HCT116 (cell line): ENCODE measurements at regions not wholly inside any gene's neighbourhood (a gene's known extent, or its start where the extent isn't known, plus 50 kb on each side); places are given as distances from the start of the nearest gene placed in this dataset.

ENCODE experiments used
- ATAC-seq: fragments of 200-7000 bp; cut with Tn5 transposase; 2 replicates; pipeline ENCODE4 v1.9.1; 2020; ENCODE audit warnings: mild to moderate bottlenecking, moderate library complexity
- BruUV-seq: library from RNA; stranded (reverse); fragments of 400-500 nt; replicated peaks from 2 replicates; lab custom pipeline; 2021; lab: Mats Ljungman, UMichigan
- CTCF ChIA-PET: fragments of 300-600 bp; sonication (Branson Sonifier 250); formaldehyde crosslinking; loops from one replicate; lab custom pipeline; 2021; ENCODE audit warnings: antibody characterized with exemption; lab: Charles Lee
- POLR2A ChIA-PET: fragments of 300-600, 350-600 bp; sonication (Branson Sonifier 250); formaldehyde crosslinking; loops from one replicate; lab custom pipeline; 2021; ENCODE audit warnings: antibody characterized with exemption; lab: Charles Lee
- RAD21 ChIA-PET, 2 experiments: fragments of 300-600 bp; sonication (Branson Sonifier 250); formaldehyde crosslinking; loops; one replicate each; lab custom pipeline; 2023; ENCODE audit warnings: low total read pairs in 2 of 2; ENCODE audit not compliant: uncharacterized antibody in 2 of 2, unreplicated experiment in 2 of 2, low non-redundant PET in 1 of 2; lab: Charles Lee
- DNase-seq: peaks from one replicate; pipeline ENCODE4 v3.0.0-alpha.2; 2010; ENCODE audit warnings: low read depth, low spot score
- H2AFZ ChIP-seq: fragments of 200-600 bp; shearing (Covaris generic), sonication (generic); 2 replicates; pipeline ENCODE4 v1.6.1; 2017; ENCODE audit warnings: low read depth, mixed run types, mixed read lengths, antibody characterized with exemption, low read length; ENCODE audit not compliant: poor library complexity, severe bottlenecking
- H3K27ac ChIP-seq: 2 replicates; pipeline ENCODE4 v1.5.1; 2012; ENCODE audit warnings: low read depth, low read length
- H3K27me3 ChIP-seq: fragments of 200-600 bp; sonication (generic); 2 replicates; pipeline ENCODE4 v1.6.1; 2016; ENCODE audit warnings: mixed run types, low read length, mixed read lengths; ENCODE audit not compliant: insufficient read depth
- H3K36me3 ChIP-seq, 2 experiments: fragments of 200-500 bp in 1 of 2; fragments of 200-600 bp in 1 of 2; sonication (Bioruptor generic) in 1 of 2; sonication (generic) in 1 of 2; 2 replicates each; pipeline versions ENCODE4 v1.5.1 to v1.6.1; 2014 to 2016; ENCODE audit warnings: low read length in 2 of 2, inconsistent platforms in 1 of 2, mixed read lengths in 1 of 2, mixed run types in 1 of 2; ENCODE audit not compliant: insufficient read depth in 2 of 2, control insufficient read depth in 1 of 2
- H3K4me1 ChIP-seq, 2 experiments: fragments of 200-600 bp in 1 of 2; sonication (generic) in 1 of 2; 2 replicates each; pipeline versions ENCODE4 v1.5.1 to v1.6.1; 2012 to 2017; ENCODE audit warnings: low read length in 2 of 2, inconsistent platforms in 1 of 2, mild to moderate bottlenecking in 1 of 2, mixed read lengths in 1 of 2, mixed run types in 1 of 2, moderate library complexity in 1 of 2; ENCODE audit not compliant: insufficient read depth in 2 of 2, control insufficient read depth in 1 of 2
- H3K4me2 ChIP-seq: fragments of 200-600 bp; sonication (generic); 2 replicates; pipeline ENCODE4 v1.6.1; 2017; ENCODE audit warnings: mixed run types, low read length, mixed read lengths
- H3K4me3 ChIP-seq, 2 experiments: fragments of 200-600 bp in 1 of 2; sonication (generic) in 1 of 2; replicated peaks in 1 of 2; 2 replicates each; pipeline ENCODE4 v1.5.1; 2011 to 2016; ENCODE audit warnings: low read length in 2 of 2, control low read depth in 1 of 2, low read depth in 1 of 2, mild to moderate bottlenecking in 1 of 2, mixed read lengths in 1 of 2, mixed run types in 1 of 2
- H3K79me2 ChIP-seq: fragments of 200-600 bp; sonication (generic); 2 replicates; pipeline ENCODE4 v1.6.1; 2017; ENCODE audit warnings: mild to moderate bottlenecking, mixed run types, low read length, moderate library complexity, mixed read lengths; ENCODE audit not compliant: insufficient read depth
- H3K9ac ChIP-seq: fragments of 200-600 bp; sonication (generic); 2 replicates; pipeline ENCODE4 v1.6.1; 2016; ENCODE audit warnings: low read length, mixed read lengths
- H3K9me2 ChIP-seq: fragments of 200-600 bp; sonication (generic), shearing (Covaris generic); 2 replicates; pipeline ENCODE4 v1.6.1; 2017; ENCODE audit warnings: mixed run types, mild to moderate bottlenecking, moderate library complexity; ENCODE audit not compliant: insufficient read depth
- H3K9me3 ChIP-seq, 2 experiments: fragments of 200-500 bp in 1 of 2; fragments of 200-600 bp in 1 of 2; sonication (Bioruptor generic) in 1 of 2; sonication (generic) in 1 of 2; 2 replicates each; pipeline ENCODE4 v1.6.1; 2014 to 2017; ENCODE audit warnings: low read length in 2 of 2, mixed read lengths in 2 of 2, inconsistent platforms in 1 of 2, low read depth in 1 of 2, mild to moderate bottlenecking in 1 of 2, mixed run types in 1 of 2, moderate library complexity in 1 of 2; ENCODE audit not compliant: control insufficient read depth in 1 of 2, insufficient read depth in 1 of 2
- H4K20me1 ChIP-seq: fragments of 200-600 bp; sonication (generic), shearing (Covaris generic); 2 replicates; pipeline ENCODE4 v1.6.1; 2017; ENCODE audit warnings: mixed run types, mild to moderate bottlenecking, moderate library complexity; ENCODE audit not compliant: insufficient read depth
- ATF3 ChIP-seq: IDR thresholded peaks from 2 replicates; pipeline ENCODE4 v1.6.1; 2012
- CEBPB ChIP-seq: IDR thresholded peaks from 2 replicates; pipeline ENCODE4 v1.6.1; 2012; ENCODE audit warnings: low read depth
- EGR1 ChIP-seq: IDR thresholded peaks from 2 replicates; pipeline ENCODE4 v1.6.1; 2012; ENCODE audit warnings: low read depth
- ELF1 ChIP-seq: IDR thresholded peaks from 2 replicates; pipeline ENCODE4 v1.6.1; 2012; ENCODE audit warnings: low read depth, borderline replicate concordance
- EZH2phosphoT487 ChIP-seq: fragments of 200-600 bp; IDR thresholded peaks from 2 replicates; pipeline ENCODE4 v1.6.1; 2018; ENCODE audit warnings: antibody characterized with exemption, borderline replicate concordance
- JUND ChIP-seq: IDR thresholded peaks from 2 replicates; pipeline ENCODE4 v1.6.1; 2012
- POLR2A ChIP-seq: IDR thresholded peaks from 2 replicates; pipeline ENCODE4 v1.7.0; 2011; ENCODE audit warnings: borderline replicate concordance; ENCODE audit not compliant: insufficient read depth, insufficient read length; ENCODE audit errors: extremely low read depth
- REST ChIP-seq: IDR thresholded peaks from 2 replicates; pipeline ENCODE4 v1.6.1; 2012; ENCODE audit warnings: low read depth
- SIN3A ChIP-seq: IDR thresholded peaks from 2 replicates; pipeline ENCODE4 v1.6.1; 2012; ENCODE audit warnings: low read depth
- SP1 ChIP-seq: IDR thresholded peaks from 2 replicates; pipeline ENCODE4 v1.6.1; 2012; ENCODE audit warnings: low read depth
- TCF7L2 ChIP-seq: IDR thresholded peaks from 2 replicates; pipeline ENCODE4 v1.7.0; 2011; ENCODE audit warnings: borderline replicate concordance, inconsistent platforms; ENCODE audit not compliant: insufficient read depth, insufficient read length; ENCODE audit errors: extremely low read depth
- ZBTB33 ChIP-seq: IDR thresholded peaks from 2 replicates; pipeline ENCODE4 v1.6.1; 2011; ENCODE audit warnings: mild to moderate bottlenecking, low read length, moderate library complexity; ENCODE audit not compliant: insufficient replicate concordance; ENCODE audit errors: extremely low read depth
- ZNF274 ChIP-seq: fragments of 200-500 bp; sonication (Bioruptor generic); IDR thresholded peaks from 2 replicates; pipeline ENCODE4 v1.6.1; 2014; ENCODE audit warnings: mild to moderate bottlenecking, low read depth, low read length, inconsistent platforms
- intact Hi-C: fragments of 100-400 bp; cut with micrococcal nuclease; formaldehyde crosslinking; loops from 2 replicates; pipeline ENCODE4 v1.10.0; 2022

GRCh38 chr9:79396168-79396567 lies 175.6 kb upstream of the TLE4 start:
- DNase-seq (no peak), ATAC-seq (no peak)
- Histone ChIP-seq H3K79me2 (no peaks in the 10 kb centered on the region), H3K9me2 (no peaks in the 10 kb centered on the region), H3K27me3 (no peaks in the 10 kb centered on the region), H4K20me1 (no peaks in the 10 kb centered on the region), H3K27ac (no peak overlapping the region), H3K4me1 (no peaks in the 10 kb centered on the region), H3K4me2 (no peak overlapping the region), H3K9ac (no peak overlapping the region), H2AFZ (no peak overlapping the region), H3K4me3 (no peak overlapping the region), H3K9me3 (peaks cover 0 to 6% of the 10 kb centered on the region in 2 experiments; a peak in 1 of 4 replicates), H3K36me3 (no peaks in the 10 kb centered on the region)
- RAD21 ChIA-PET, result no interaction called here
- CTCF ChIA-PET, result no interaction called here
- TF ChIP-seq CEBPB (no peak), TCF7L2 (no peak)
- intact Hi-C loops, result no loop called here
- no TSS peak for BruUV-seq
- POLR2A ChIA-PET, result no interaction called here

- RAD21 ChIA-PET, result no interaction called here
Observed at GRCh38 chr9:79403495-79403894, 168.3 kb upstream of the TLE4 start.

More at GRCh38 chr9:79403495-79403894, 168.3 kb upstream of the TLE4 start:
- H3K27ac ChIP-seq, result no peak overlapping the region
- no peak overlapping the region for H3K4me3 ChIP-seq
- BruUV-seq, result no TSS peak
- no peaks in the 10 kb centered on the region for H4K20me1 ChIP-seq
- peaks cover 4 to 5% of the 10 kb centered on the region in 2 experiments; a peak in 2 of 4 replicates for H3K9me3 ChIP-seq
- intact Hi-C loops, result no loop called here
- no peaks in the 10 kb centered on the region for H3K79me2 ChIP-seq
- H3K36me3 ChIP-seq, result no peaks in the 10 kb centered on the region
- ChIA-PET POLR2A (no interaction called here), CTCF (no interaction called here)
- H3K4me1 ChIP-seq, result no peaks in the 10 kb centered on the region
- H3K9ac ChIP-seq, result no peak overlapping the region
- no peak overlapping the region for H2AFZ ChIP-seq
- no peaks in the 10 kb centered on the region for H3K27me3 ChIP-seq
- no peak for DNase-seq
- TF ChIP-seq SIN3A, result no peak
- no peak for TF ChIP-seq REST
- no peak for TF ChIP-seq ZNF274
- TF ChIP-seq ZBTB33, result no peak
- no peak for TF ChIP-seq SP1
- no peak for TF ChIP-seq ATF3
- no peak for TF ChIP-seq ELF1
- TF ChIP-seq EZH2phosphoT487, result no peak
- no peak for TF ChIP-seq EGR1
- no peak for TF ChIP-seq JUND
- TF ChIP-seq POLR2A, result no peak
- ATAC-seq, result no peak
- no peak overlapping the region for H3K4me2 ChIP-seq
- no peaks in the 10 kb centered on the region for H3K9me2 ChIP-seq
